CD4-positive, alpha-beta T cell treated with Interleukin-6 at 100 ng/mL for 8 hours (primary cell): ENCODE measurements at regions not wholly inside any gene's neighbourhood (a gene's known extent, or its start where the extent isn't known, plus 50 kb on each side); places are given as distances from the start of the nearest gene placed in this dataset.
"Not testable (repeated sequence)": the region's sequence is repeated elsewhere in the genome, so short reads cannot be mapped to it uniquely, and the experiment has no call there.

Experiments used
- DNase-seq: peaks from one replicate; pipeline ENCODE4 v3.0.0-alpha.2; 2020; ENCODE audit warnings: mixed read lengths, low spot score

DNA sequence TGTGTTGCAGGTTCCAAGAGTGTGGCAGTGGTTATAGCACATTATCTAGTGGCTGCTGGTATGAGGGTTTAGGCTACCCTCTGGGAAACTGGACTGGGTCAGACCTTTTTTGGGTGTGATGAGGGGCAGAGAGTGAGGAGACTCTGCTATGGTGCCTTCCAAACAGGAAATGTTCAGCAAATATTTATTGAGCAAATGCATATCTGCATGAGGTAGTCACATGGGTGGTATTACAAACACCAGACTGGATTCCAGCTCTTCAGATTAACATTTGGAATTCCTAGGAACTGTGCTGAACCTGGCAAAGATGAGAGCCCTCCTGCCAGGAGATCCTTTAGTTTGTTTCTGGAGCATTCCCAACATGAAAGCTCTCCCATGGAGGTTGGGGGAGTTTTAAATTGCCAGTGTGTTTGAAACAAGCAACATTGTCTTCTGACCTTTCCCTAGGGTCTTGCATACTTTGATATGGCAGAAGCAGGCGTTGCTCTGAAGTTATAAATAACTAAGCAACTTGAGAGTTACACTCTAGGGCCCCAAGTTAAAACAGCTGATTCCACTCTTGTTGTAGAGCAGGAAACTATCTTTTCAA, 341.2 kb upstream of the C2CD4B start:
- DNase-seq, result no peak

DNA sequence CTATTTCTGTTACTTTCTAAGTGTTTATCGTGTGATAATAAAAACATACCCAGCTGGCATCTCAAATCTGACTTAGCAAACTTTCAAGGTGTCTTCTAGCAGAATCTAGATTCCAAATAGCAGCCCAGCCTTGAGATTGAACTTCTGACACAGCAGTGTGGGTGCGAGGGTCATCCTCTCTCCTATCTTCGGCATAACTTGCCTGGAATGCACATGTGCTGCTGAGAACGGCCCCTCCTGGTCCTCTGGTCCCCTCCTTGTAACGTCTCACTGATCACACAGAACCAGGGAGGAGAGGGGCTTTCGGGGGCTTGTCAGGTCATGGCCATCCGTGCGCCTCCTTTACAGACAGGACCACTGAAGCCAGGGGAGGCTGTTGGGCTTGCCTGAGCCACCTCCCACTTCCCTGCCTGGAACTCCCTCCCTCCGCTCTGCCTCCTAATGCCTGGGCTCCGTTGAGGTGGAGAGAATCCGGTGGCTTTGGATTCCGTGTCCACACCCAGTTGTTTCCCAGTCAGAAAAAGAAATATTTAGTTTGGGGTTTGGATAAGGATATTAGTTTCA, 344.4 kb upstream of the C2CD4B start:
- DNase-seq, result no peak

DNA sequence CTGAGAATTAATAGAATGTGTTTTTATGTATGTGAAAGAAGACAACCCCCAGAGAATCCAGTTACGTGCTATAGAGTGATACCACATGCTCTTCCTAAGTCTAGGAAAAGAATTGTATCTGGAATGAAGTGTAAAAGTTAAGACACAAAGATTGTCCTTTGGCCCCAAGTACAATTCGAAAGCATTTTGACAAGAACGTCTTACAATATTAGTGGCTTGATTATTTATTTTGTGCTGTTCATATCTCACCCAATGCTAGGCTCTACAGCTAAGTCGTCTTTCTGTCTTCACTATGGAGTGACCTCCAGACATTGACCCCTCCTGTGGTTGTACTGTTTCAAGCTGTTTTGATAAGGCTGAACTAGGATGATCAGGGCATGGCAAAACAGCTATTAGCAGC, 345.7 kb upstream of the C2CD4B start:
- no peak for DNase-seq

DNA sequence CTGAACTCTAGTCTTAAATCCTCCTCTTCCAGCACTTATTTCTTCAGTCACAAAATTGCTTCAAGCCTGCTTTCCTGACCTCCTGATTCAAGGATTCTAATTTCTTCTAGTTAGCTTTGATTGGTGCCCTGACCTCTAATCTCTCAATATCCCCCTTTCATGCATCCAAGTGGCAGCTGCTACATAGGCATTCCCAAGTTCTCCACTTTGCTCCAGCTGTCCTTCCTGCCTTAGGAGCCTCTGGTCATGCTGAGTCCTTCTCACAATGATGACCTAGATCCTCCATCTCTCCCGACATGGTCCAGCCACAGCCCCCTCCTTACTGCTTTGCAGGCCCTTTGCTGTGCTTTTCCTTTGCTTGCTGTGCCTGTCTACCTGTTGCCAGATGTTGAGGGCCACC, 347.8 kb upstream of the C2CD4B start:
- no peak for DNase-seq

DNA sequence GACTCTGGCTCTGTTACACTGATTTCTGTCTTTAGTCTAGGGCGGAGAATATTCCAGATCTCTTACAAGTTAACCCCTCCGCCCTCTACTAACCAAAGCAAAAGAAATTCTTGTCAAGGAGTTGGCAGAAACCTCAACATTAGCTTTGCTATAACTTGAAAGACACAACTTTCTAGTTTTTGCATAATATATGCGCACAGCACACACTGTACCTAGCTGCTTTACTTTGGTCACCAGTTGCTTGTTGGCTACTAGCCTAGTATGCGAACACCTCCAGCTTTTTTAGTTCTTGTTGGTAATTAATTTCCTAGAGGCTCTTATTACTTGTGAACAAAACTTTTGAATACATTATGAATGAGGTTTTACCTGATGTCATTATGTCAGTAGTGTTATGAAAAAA, 348.8 kb upstream of the C2CD4B start:
- no peak for DNase-seq

DNA sequence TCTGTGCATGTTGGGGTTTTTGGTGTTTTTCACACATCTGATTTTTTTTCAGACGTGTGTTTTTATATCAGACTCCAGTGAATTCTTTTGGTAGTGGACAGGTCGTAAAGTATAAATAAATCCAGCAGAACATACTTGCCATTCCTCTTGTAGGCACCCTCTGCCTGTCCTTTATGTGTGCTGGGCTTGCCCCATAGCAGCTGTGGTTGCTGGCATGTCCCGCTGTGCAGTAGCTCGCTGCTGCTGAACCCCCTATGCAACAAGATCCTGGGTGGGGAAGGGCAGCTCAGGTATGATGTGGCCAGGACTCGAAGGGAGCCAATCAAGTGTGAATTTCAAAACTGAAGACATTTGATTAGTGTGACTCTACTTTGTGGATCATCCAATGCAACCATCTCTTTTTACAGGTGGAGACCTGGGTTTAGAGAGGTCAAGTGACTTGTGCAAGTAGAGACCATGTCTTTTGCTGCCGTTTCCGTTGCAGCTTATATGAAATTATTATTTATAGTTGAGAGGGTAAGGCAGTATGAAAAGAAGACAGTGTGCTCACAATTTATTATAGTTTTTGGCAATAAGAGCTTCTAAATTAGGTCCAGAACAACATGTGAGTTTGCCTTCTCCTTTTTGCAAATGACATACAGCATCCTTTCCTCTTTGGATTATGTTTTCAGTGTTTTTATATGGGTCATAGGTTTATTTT, 350.8 kb upstream of the C2CD4B start:
- DNase-seq, result no peak

DNA sequence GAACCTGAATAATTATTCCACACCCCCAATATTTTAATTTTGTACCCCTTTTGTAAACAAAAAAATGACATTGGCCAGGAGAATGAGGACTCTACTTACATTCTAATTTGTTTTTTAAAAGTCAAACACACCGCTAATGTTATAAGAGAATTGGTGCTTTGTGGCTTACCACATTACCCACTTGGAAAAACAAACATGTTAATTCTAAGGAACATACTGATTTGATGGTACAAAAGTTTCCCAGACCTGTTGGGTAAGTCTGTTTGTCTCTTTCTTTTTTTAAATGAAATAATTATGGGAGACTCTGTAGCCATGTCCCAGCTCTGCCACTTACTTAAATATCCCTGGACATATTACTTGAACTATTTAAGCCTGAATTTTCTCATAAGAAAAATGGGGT, 352.5 kb upstream of the C2CD4B start:
- no peak for DNase-seq

DNA sequence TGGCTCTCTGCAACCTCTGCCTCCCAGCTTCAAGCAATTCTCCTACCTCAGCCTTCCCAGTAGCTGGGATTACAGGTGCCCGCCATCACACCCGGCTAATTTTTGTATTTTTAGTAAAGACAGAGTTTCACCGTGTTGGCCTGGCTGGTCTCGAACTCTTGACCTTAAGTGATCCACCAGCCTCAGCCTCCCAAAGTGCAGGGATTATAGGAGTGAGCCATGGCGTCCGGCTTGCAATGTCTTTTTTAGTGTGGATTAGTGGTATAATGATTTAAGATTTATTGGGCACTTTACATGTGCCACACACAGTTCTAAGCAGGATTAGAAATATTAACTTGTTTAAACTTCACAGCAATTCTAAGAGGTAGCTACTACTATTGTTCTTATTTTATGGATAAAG, 353.6 kb upstream of the C2CD4B start:
- not testable (repeated sequence) for DNase-seq

DNA sequence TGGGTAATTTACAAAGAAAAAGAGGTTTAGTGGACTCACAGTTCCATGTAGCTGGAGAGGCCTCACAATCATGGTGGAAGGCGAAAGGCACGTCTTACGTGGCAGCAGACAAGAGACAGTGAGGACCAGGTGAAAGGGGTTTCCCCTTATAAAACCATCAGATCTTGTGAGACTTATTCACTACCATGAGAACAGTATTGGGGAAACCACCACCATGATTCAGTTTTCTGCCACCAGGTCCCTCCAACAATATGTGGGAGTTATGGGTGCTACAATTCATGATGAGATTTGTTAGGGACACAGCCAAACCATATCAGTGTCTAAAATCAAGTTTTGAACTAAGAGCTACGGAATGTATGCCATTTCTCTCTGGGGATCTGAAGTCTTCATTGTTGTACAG, 354.8 kb upstream of the C2CD4B start:
- no peak for DNase-seq

DNA sequence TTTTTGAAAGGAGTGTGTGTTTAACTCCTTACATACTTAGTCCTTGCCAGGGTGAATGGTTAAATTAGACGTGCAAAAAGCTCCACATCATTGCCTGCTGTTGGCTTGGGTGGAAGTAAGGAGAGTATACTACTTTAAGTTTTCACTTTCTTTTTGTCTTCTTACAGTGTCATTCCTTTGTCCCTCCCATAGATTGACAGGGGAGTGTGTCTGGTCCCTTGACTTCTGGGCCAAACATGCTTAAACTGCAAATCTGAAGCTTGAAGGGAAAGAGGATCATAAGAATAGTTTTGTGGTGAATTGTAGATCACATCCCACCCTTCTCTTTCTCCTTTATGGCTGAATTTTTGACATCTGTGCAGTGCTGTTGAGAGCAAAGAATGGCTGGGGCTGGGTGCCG, 355.8 kb upstream of the C2CD4B start:
- DNase-seq, result no peak

DNA sequence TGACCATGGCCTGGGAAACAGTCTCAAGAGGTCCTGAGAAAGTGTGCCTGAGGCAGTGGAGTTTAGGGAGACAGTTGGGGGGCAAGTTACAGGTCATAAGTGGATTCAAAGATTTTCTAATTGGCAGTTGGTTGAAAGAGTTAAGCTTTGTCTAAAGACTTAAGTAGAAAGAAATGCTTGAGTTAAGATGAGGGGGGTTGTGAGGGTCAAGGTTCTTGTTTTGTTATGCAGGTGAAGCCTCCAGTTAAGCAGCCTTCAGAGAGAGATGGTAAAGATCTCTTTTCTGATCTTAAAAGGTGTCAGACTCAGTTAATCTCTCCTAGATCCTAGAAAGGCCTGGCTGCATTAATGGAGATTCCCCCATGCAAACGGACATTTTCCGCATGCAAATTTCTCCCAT, 356.3 kb upstream of the C2CD4B start:
- no peak for DNase-seq

DNA sequence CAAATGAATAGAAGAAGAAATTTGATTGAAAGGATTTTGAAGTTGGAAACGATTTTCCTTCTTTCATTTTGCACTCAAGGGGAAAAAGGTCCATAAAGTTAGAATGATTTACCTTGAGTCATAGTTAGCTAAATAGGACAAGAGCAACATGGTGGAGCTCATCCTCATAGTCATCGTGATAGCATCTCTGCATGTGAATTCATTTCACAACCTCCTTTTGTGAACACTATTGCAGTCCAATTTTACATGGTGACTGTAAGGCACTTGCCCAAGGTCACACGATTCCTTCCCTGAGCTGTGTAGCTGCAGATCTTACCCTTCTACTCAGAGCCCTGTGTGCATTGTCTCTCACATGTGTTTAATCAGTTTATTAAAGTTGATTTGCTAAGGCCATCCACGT, 359.8 kb upstream of the C2CD4B start:
- DNase-seq, result no peak

DNA sequence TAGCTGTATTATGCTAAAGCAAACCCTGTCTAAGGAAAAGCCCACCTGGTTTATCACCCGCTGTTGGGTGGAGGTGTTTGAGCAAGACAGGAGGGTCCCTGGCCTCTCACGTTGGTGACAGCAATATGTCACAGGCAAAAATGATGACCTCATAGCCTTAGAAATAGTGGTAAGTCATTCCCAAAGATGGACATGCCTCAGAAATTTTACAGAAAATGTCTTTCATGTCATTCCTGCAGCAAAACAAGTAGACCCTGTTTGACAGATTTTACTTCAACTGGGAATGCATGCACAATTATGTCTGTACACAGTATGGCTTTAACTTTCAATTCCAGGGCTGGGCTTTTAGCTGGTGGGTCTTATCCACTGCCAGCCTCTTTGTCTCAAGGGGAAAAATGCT, 362.3 kb upstream of the C2CD4B start:
- DNase-seq, result no peak

DNA sequence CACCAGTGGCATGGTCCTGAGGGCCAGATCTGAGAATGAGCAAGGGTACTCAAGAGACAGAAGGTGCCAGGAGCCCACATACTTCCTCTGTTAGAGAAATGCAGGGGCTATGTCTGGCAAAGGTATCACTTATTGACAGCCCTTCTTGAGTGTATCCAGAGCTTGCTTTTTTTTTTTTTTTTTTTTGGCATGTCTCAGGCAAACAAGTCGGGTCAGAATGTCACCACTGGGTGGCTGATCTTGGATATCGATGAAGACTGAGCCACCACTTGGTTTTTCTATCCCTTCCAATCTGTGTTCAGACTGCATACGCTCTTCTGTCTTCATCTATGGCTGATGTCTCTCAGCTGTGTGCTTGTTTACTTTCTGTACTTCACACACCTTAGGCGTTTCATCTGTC, 363.4 kb upstream of the C2CD4B start:
- no peak for DNase-seq

DNA sequence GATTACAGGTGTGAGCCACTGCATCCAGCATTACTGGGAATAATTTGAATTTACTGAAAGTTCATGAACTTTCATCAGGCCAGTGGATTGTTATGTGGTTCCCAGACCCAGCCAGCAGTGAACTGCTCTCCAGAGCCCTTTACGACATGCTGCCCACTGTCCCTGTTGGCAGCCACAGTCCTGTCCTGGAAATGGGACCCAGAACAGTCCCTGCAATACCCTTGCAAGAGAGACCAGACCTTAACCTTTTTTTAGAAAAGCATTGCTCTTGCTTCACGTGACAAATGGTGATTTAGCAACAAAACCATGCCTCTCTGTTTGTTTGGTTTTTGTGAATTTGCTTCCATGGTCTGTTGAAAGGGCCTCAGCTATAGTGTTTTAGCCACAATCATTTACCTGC, 367.3 kb upstream of the C2CD4B start:
- no peak for DNase-seq

DNA sequence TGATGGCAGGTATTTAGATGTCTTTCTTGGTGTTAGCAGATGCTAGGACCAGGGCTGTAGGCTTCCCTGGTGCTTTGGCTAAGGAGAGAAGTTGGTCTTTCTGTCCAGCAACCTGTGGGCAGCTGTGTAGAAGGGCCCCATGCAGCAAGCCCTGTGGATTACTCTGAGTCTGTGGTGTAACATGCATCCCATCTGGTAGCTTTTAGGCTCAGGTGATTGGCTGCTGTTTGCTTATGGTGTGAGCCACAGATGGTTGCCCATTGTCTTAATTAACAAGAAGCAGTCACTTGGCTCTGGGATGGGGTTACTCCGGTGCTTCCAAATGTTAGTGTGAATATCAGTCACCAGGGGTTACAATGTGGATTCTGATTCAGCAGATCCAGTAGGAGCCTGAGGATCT, 368.6 kb upstream of the C2CD4B start:
- no peak for DNase-seq

DNA sequence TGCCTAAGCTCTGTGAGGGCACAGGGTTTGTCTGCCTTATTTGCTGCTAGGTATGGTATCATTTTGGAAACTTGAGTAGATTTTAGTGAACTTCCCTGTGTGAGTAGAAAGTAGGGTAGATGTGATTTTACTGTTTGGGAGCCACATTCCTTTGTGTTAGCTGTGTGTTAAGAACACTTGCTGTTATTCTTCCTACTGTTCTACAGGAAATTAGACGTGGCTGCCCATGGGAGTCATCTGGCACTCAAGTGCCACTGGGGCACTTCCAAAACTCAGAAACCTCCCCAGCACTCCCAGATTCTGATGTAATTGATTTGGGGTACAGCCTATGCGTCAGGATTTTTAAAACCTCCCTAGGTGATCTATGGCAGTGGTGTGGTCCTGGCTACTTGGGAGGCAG, 369.9 kb upstream of the C2CD4B start:
- no peak for DNase-seq

DNA sequence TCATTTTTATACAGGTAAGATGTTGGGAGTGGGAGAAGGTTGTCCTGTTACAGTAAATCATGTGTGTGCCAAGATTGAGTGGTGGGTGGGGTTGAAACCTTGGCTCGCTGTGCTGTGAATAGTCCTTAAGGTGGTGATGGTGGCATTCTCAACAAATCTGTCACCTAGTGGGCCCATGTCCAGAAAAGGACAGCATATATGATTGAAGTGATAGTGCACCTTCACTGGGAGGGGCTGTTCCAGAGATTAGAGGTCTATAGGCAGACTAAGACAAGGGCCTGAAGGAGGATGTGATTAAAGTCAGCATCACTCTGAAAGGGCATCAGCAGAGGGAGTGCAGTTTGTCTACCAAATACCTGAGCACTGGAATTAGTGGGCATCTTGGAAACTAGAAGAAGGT, 374.2 kb upstream of the C2CD4B start:
- DNase-seq, result no peak

DNA sequence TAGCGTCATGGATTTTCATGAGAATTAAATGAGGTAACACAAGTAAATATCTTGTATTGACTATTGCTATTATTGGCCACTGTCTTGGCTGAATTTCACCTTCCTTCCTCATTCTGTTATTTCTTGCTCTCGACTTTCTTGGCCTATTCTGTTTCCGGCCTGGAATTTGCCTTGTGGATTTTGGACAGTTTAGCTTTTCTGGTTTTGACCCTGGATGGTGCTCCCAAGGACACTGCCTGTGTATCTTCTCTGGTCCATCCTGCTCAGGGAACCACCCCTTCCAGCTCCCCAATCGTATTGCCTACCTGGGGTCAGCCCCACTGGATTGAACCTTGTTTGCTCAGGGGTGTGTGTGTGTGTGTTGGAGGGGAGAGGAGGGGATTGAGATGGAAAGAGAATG, 376.2 kb upstream of the C2CD4B start:
- no peak for DNase-seq

DNA sequence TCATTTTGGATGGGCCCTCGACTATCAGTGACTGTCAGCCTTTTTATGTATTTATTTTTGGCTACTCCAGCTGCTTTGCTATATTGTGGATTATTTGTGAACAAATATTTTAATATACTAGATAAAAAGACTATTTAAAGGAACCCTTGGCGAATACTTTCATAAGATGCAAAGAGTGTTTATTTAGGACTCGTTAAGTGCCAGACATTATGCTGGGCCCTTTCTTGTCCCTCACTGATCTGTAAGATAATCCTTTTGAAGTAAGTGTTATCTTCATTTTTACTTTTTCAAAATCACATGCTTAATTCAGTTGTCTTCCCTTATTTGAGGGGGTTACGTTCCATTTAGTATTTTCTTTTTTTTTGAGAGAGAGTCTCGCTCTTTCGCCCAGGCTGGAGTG, 376.8 kb upstream of the C2CD4B start:
- no peak for DNase-seq

DNA sequence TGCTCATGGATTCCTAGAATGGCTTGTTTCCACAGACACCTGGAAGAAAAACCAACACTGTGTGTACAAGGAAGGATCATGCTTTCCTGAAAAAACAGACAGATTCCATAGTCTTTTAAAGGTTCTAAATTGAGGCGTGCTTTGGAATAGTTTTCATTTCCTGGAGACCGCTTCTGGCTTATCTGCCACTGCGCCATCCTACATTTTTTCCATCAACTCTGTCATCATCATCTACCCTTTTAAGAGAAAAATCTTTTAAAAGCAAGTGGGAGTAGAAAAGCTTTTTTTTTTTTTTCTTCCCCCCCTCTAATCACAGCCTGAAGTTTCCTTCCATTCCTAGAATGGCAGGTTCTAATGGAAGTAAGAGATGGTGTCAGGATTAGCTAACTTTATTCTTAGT, 379.4 kb upstream of the C2CD4B start:
- no peak for DNase-seq

DNA sequence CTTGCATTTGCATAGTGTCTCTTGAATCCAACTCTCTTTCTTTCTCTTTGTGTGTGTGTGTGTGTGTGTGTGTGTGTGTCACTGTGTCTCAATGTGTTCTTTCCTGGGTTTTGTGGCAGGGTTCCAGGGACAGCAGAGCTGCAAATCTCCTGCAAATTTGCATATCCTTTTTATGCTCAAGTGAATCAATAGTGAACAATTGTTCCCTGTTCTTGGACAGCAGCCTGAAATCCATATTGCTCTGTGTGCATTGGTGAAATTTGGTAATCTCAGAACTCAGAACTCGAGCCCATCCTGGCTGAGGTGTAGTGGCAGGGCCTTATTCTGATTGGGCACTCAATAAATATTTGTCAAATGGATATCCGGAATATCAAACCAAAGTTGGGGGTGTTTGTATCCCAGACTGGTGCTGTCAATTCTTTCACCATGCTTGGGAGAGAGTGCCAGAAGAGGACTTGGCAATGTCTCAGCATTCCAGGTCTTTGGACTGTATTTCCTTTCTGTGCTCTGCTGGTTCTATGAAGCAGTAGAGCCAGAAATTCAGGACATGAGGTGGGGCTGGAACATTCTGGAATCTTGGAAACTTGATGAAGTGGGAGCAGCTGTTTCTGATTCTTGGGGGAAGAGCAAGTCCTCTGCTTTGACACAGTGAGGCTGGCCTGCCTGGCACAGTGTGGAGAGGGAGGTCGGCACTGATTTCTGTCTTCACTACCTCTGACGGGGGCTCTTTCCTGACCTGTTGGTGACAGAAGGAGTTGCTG, 380.6 kb upstream of the C2CD4B start:
- DNase-seq, result no peak

DNA sequence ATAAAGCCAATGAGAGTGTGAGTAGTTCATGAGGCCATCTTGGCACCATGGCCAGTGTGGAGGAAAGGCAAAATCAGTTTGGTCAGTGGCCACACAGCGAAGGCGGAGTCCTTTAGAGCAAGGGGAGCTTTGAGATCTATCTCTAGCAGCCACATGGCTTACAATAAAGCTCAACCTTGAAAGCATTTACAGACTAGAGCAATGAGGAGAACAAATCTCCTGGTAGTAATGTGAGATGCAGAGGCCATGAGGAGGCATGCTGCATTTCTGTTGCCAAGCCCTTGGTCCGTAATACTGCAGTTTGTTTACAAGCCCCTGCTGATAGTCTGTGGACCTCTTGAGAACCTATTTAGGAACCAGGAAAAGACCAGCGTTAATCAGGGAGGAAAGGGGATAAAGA, 381.5 kb upstream of the C2CD4B start:
- no peak for DNase-seq
